Type B pancreatic cell (in vitro differentiated cells): ENCODE measurements at regions not wholly inside any gene's neighbourhood (a gene's known extent, or its start where the extent isn't known, plus 50 kb on each side); places are given as distances from the start of the nearest gene placed in this dataset.

ENCODE experiments used
- DNase-seq: peaks from one replicate; pipeline ENCODE4 v3.0.0; 2021; ENCODE audit warnings: mixed read lengths; ENCODE audit not compliant: unreplicated experiment; ENCODE audit errors: extremely low spot score
- H3K27ac Mint-ChIP-seq: 2 replicates; pipeline ENCODE4 v1.8.0; 2021; ENCODE audit warnings: mild to moderate bottlenecking, mixed read lengths
- H3K27me3 Mint-ChIP-seq: 2 replicates; pipeline ENCODE4 v1.8.0; 2021; ENCODE audit warnings: mixed read lengths
- H3K36me3 Mint-ChIP-seq: 2 replicates; pipeline ENCODE4 v1.8.0; 2021; ENCODE audit warnings: mixed read lengths
- H3K4me1 Mint-ChIP-seq: one replicate; pipeline ENCODE4 v1.8.0; 2021; ENCODE audit warnings: mixed read lengths; ENCODE audit not compliant: unreplicated experiment
- H3K4me3 Mint-ChIP-seq: 2 replicates; pipeline ENCODE4 v1.8.0; 2021; ENCODE audit warnings: mild to moderate bottlenecking, mixed read lengths
- H3K9me3 Mint-ChIP-seq: 2 replicates; pipeline ENCODE4 v1.8.0; 2021; ENCODE audit warnings: mixed read lengths
- CTCF ChIP-seq: fragments of 200-600 bp; sonication (generic); conservative IDR thresholded peaks from 2 replicates; pipeline ENCODE4 v1.5.0; 2021; ENCODE audit warnings: antibody characterized with exemption, mild to moderate bottlenecking

GRCh38 chr5:160929360-160929759 lies 77.3 kb upstream of the ATP10B start:
- Mint-ChIP-seq H3K27ac (no peak overlapping the region), H3K36me3 (no peaks in the 10 kb centered on the region), H3K27me3 (no peaks in the 10 kb centered on the region), H3K4me3 (peak overlapping the region; percentile 45), H3K9me3 (no peaks in the 10 kb centered on the region), H3K4me1 (peaks cover 9% of the 10 kb centered on the region)
- DNase-seq, result no peak
- no peak for TF ChIP-seq CTCF

- peaks cover 3% of the 10 kb centered on the region for H3K27me3 Mint-ChIP-seq
- H3K36me3 Mint-ChIP-seq, result no peaks in the 10 kb centered on the region
- peaks cover 9% of the 10 kb centered on the region for H3K4me1 Mint-ChIP-seq
- no peak for DNase-seq
- no peak for TF ChIP-seq CTCF
- H3K4me3 Mint-ChIP-seq, result no peak overlapping the region
- no peak overlapping the region for H3K27ac Mint-ChIP-seq
- H3K9me3 Mint-ChIP-seq, result no peaks in the 10 kb centered on the region
Observed at GRCh38 chr5:160926428-160926827, 74.4 kb upstream of the ATP10B start.

GRCh38 chr5:160925281-160925680 lies 73.3 kb upstream of the ATP10B start:
- TF ChIP-seq CTCF, result no peak
- Mint-ChIP-seq H3K27me3 (peaks cover 3% of the 10 kb centered on the region), H3K9me3 (no peaks in the 10 kb centered on the region), H3K36me3 (no peaks in the 10 kb centered on the region), H3K4me3 (no peak overlapping the region), H3K27ac (no peak overlapping the region), H3K4me1 (peaks cover 5% of the 10 kb centered on the region)
- DNase-seq, result no peak

GRCh38 chr5:160923936-160924710 lies 72.1 kb upstream of the ATP10B start:
- peak overlapping the region; percentile 89 for H3K27ac Mint-ChIP-seq
- H3K27me3 Mint-ChIP-seq, result peaks cover 3% of the 10 kb centered on the region
- H3K4me1 Mint-ChIP-seq, result peaks cover 3% of the 10 kb centered on the region
- no peaks in the 10 kb centered on the region for H3K36me3 Mint-ChIP-seq
- H3K4me3 Mint-ChIP-seq, result peak overlapping the region; percentile 66
- H3K9me3 Mint-ChIP-seq, result no peaks in the 10 kb centered on the region
- no peak for DNase-seq
- TF ChIP-seq CTCF, result no peak

GRCh38 chr5:160923411-160923810 lies 71.4 kb upstream of the ATP10B start:
- Mint-ChIP-seq H3K4me1 (peaks cover 3% of the 10 kb centered on the region), H3K36me3 (no peaks in the 10 kb centered on the region), H3K9me3 (no peaks in the 10 kb centered on the region), H3K27ac (peak overlapping the region; percentile 89), H3K4me3 (peak overlapping the region; percentile 66), H3K27me3 (peaks cover 3% of the 10 kb centered on the region)
- TF ChIP-seq CTCF, result no peak
- no peak for DNase-seq
